Upper lobe of right lung (tissue), 1 donor: ENCODE measurements at regions not wholly inside any gene's neighbourhood (a gene's known extent, or its start where the extent isn't known, plus 50 kb on each side); places are given as distances from the start of the nearest gene placed in this dataset.

Experiments used
- ATAC-seq: fragments of 200-7000 bp; cut with Tn5 transposase; one replicate; pipeline ENCODE4 v1.9.1; 2020; ENCODE audit warnings: mild to moderate bottlenecking, moderate library complexity
- DNase-seq: peaks from one replicate; pipeline ENCODE4 v3.0.0-alpha.2; 2020
- H3K27ac ChIP-seq: fragments of 200-600 bp; one replicate; pipeline ENCODE4 v1.8.0; 2022
- H3K27me3 ChIP-seq: fragments of 200-600 bp; one replicate; pipeline ENCODE4 v1.8.0; 2022; ENCODE audit warnings: mild to moderate bottlenecking
- H3K36me3 ChIP-seq: fragments of 200-600 bp; one replicate; pipeline ENCODE4 v1.8.0; 2022
- H3K4me1 ChIP-seq: fragments of 200-600 bp; one replicate; pipeline ENCODE4 v1.8.0; 2022
- H3K4me3 ChIP-seq: fragments of 200-600 bp; one replicate; pipeline ENCODE4 v1.8.0; 2022; ENCODE audit warnings: mild to moderate bottlenecking
- H3K9me3 ChIP-seq: fragments of 200-600 bp; one replicate; pipeline ENCODE4 v1.8.0; 2022
- intact Hi-C: fragments of 100-400 bp; cut with DNase I; formaldehyde crosslinking; loops from one replicate; pipeline ENCODE4 v1.11.0; 2022
- TF ChIP-seq, protein P1 (sequence below): fragments of 200-600 bp; IDR thresholded peaks from one replicate; pipeline ENCODE4 v1.8.0; 2022; ENCODE audit warnings: antibody characterized with exemption
- donor health status: DM: no; HTN: yes; CAD: no; lungs with severe emphysema.

DNA sequence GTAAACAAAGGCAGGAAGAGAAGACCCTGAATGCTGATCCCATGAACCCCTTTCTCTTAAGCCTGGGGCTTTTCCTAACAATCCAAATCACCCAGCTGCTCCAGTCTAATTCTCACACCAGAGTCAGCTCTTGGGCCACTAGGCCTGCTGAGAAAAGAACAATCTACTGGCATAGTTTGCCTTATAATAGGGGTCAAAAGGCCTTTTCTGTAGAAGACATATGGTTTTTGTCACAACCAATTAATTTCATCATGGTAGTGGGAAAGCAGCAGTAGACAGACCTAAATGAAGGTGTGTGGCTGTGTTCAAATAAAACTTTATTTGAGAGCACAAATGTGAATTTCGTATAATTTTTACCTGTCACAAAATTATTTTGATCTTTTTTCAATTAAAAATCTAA is 994.7 kb upstream of the EPHA7 start:
- no peaks in the 10 kb centered on the region for H3K4me1 ChIP-seq
- DNase-seq (no peak), ATAC-seq (no peak)
- TF ChIP-seq, protein P1, sequence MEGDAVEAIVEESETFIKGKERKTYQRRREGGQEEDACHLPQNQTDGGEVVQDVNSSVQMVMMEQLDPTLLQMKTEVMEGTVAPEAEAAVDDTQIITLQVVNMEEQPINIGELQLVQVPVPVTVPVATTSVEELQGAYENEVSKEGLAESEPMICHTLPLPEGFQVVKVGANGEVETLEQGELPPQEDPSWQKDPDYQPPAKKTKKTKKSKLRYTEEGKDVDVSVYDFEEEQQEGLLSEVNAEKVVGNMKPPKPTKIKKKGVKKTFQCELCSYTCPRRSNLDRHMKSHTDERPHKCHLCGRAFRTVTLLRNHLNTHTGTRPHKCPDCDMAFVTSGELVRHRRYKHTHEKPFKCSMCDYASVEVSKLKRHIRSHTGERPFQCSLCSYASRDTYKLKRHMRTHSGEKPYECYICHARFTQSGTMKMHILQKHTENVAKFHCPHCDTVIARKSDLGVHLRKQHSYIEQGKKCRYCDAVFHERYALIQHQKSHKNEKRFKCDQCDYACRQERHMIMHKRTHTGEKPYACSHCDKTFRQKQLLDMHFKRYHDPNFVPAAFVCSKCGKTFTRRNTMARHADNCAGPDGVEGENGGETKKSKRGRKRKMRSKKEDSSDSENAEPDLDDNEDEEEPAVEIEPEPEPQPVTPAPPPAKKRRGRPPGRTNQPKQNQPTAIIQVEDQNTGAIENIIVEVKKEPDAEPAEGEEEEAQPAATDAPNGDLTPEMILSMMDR = no peak
- H3K9me3 ChIP-seq = no peaks in the 10 kb centered on the region
- H3K27ac ChIP-seq = no peak overlapping the region
- intact Hi-C loops = no loop called here
- no peaks in the 10 kb centered on the region for H3K27me3 ChIP-seq
- no peaks in the 10 kb centered on the region for H3K36me3 ChIP-seq
- H3K4me3 ChIP-seq = no peak overlapping the region

DNA sequence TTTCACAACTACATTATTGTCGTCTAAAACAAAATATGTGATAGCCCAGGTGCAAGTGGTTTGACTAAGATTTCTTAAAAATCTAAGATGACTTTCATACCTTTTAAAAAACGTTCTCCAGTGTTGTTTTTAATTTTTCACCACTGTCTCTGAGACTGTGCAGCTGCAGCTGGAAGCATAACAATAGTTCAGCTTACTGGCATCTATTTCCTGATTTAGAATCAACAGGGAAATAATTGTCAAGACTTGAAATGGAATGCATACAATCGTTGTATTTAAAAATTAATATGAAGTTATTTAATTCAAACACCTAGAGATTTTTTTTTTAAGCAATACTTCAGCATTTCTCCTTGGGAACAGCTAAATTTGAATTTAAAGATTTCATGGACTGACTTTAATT is 982.0 kb upstream of the EPHA7 start:
- no peak for ATAC-seq
- no peaks in the 10 kb centered on the region for H3K4me1 ChIP-seq
- H3K36me3 ChIP-seq = no peaks in the 10 kb centered on the region
- TF ChIP-seq, protein P1 = no peak
- intact Hi-C loops = no loop called here
- H3K27me3 ChIP-seq = no peaks in the 10 kb centered on the region
- no peak overlapping the region for H3K27ac ChIP-seq
- DNase-seq = no peak
- H3K9me3 ChIP-seq = no peaks in the 10 kb centered on the region
- H3K4me3 ChIP-seq = no peak overlapping the region

DNA sequence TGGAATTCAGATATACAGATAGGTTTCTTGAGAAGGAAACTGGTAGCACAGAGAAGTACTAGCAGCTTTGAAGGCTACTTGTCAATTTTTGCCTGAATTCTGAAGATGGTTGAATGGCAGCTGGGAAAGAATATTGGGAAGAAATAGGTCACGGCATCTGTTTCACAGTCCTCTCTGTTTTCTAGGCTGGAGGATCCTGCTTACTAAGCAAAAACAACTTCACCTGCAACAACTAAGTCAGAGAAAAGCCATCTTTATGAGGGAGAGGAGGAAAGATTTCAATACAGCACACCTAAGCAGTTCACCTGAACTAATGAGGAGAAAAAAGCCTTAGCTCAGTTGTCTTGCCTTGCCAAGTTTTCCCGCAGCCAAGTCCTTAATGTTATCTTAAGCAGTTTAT is 975.5 kb upstream of the EPHA7 start:
- ATAC-seq (no peak), DNase-seq (no peak)
- Histone ChIP-seq H3K9me3 (no peaks in the 10 kb centered on the region), H3K4me1 (no peaks in the 10 kb centered on the region), H3K27me3 (no peaks in the 10 kb centered on the region), H3K27ac (no peak overlapping the region), H3K4me3 (no peak overlapping the region), H3K36me3 (no peaks in the 10 kb centered on the region)
- TF ChIP-seq, protein P1 = no peak
- intact Hi-C loops = no loop called here

DNA sequence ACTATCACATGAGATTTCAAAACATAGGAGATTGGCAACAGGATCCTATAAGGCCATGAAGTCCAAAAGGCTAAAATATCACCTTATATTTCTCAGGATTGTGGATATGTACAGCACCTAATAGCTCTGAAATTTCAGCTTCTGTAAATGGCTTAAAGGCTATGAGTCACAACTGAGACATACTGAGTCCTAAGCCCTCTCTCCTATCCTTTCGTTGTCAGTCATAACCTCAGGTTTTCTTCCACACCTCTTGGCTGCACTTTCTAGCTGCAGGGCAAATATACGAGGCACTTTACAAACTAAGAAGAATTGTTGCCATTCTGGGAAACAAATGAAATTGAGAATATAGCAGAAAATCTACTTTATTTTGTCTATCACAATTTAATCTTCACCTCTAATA is 969.9 kb upstream of the EPHA7 start:
- TF ChIP-seq, protein P1 = no peak
- Histone ChIP-seq H3K4me3 (no peak overlapping the region), H3K4me1 (no peaks in the 10 kb centered on the region), H3K9me3 (no peaks in the 10 kb centered on the region), H3K27ac (no peak overlapping the region), H3K27me3 (no peaks in the 10 kb centered on the region), H3K36me3 (no peaks in the 10 kb centered on the region)
- ATAC-seq (no peak), DNase-seq (no peak)
- intact Hi-C loops = no loop called here

DNA sequence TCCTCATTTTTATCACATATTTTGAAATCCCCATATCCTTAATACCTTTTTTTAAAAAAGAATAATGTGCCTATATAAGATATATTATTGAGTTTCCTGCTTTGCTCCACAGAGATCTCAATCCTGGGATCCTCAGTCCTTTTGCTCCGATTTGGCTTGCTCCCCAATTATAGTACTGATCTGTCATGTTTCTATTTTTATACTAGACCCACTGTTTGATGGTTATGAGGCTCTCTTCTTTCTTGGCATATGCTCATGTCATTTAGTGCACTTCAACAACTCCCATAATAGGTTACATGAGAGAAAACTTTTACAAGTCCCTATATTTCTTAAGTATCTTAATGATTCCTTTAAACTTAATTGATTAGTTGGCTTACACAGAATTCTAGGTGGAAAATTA is 958.5 kb upstream of the EPHA7 start:
- no peaks in the 10 kb centered on the region for H3K9me3 ChIP-seq
- H3K36me3 ChIP-seq = no peaks in the 10 kb centered on the region
- no peaks in the 10 kb centered on the region for H3K4me1 ChIP-seq
- DNase-seq (no peak), ATAC-seq (no peak)
- H3K27ac ChIP-seq = no peak overlapping the region
- TF ChIP-seq, protein P1 = no peak
- intact Hi-C loops = no loop called here
- H3K27me3 ChIP-seq = no peaks in the 10 kb centered on the region
- H3K4me3 ChIP-seq = no peak overlapping the region

DNA sequence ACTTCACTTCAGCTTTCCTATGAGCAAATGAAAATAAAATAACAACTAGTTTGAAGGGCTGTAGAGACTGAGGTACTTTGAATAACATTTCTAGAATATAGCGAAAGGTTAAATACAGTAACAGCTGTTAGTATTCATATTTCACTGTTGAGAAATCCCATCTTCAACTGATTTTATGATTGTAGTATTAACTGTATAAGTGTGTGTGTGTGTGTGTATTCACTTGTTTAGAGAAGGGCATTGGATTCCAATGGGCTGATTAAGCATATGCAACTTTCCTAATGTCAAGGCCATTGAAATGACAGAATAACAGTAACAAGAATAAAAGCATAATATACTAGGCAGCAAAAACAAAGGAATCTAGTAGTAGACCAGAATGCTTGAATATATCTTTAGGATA is 957.5 kb upstream of the EPHA7 start:
- no peaks in the 10 kb centered on the region for H3K9me3 ChIP-seq
- DNase-seq = no peak
- H3K27ac ChIP-seq = no peak overlapping the region
- no peak for ATAC-seq
- H3K27me3 ChIP-seq = no peaks in the 10 kb centered on the region
- no peaks in the 10 kb centered on the region for H3K4me1 ChIP-seq
- TF ChIP-seq, protein P1 = no peak
- H3K4me3 ChIP-seq = no peak overlapping the region
- intact Hi-C loops = no loop called here
- H3K36me3 ChIP-seq = no peaks in the 10 kb centered on the region
